Neuronal stem cell (in vitro differentiated cells): ENCODE measurements at regions not wholly inside any gene's neighbourhood (a gene's known extent, or its start where the extent isn't known, plus 50 kb on each side); places are given as distances from the start of the nearest gene placed in this dataset.

Experiments
- DNase-seq: peaks from one replicate; pipeline ENCODE4 v3.0.0-alpha.2; 2013; ENCODE audit warnings: low spot score
- H2AFZ ChIP-seq: one replicate; pipeline ENCODE4 v1.6.1; 2013; ENCODE audit warnings: mild to moderate bottlenecking, low read length, inconsistent platforms
- H2AK5ac ChIP-seq: 2 replicates; pipeline ENCODE4 v1.6.1; 2013; ENCODE audit warnings: low read depth, mild to moderate bottlenecking, inconsistent platforms, low read length, moderate library complexity, mixed read lengths
- H2BK120ac ChIP-seq: 2 replicates; pipeline ENCODE4 v1.6.1; 2013; ENCODE audit warnings: low read depth, mild to moderate bottlenecking, inconsistent platforms, low read length, moderate library complexity, mixed read lengths
- H2BK12ac ChIP-seq: one replicate; pipeline ENCODE4 v1.6.1; 2013; ENCODE audit warnings: low read length, inconsistent platforms
- H2BK15ac ChIP-seq: 2 replicates; pipeline ENCODE4 v1.6.1; 2013; ENCODE audit warnings: mild to moderate bottlenecking, low read length, inconsistent platforms, mixed read lengths
- H2BK5ac ChIP-seq: one replicate; pipeline ENCODE4 v1.6.1; 2013; ENCODE audit warnings: inconsistent platforms, mild to moderate bottlenecking, low read length, moderate library complexity
- H3K14ac ChIP-seq: one replicate; pipeline ENCODE4 v1.6.1; 2013; ENCODE audit warnings: low read length, inconsistent platforms
- H3K18ac ChIP-seq: 2 replicates; pipeline ENCODE4 v1.6.1; 2013; ENCODE audit warnings: low read length, inconsistent platforms
- H3K23ac ChIP-seq: 2 replicates; pipeline ENCODE4 v1.6.1; 2013; ENCODE audit warnings: low read depth, mild to moderate bottlenecking, mixed read lengths, low read length, inconsistent platforms; ENCODE audit not compliant: poor library complexity
- H3K27ac ChIP-seq: replicated peaks from 3 replicates; pipeline ENCODE4 v1.5.1; 2013; ENCODE audit warnings: low read length, inconsistent platforms
- H3K27me3 ChIP-seq, 3 experiments: 2 replicates each; pipeline ENCODE4 v1.6.1; 2013; ENCODE audit warnings: low read length in 3 of 3, mild to moderate bottlenecking in 2 of 3, inconsistent platforms in 1 of 3, low read depth in 1 of 3, mixed read lengths in 1 of 3, moderate library complexity in 1 of 3; ENCODE audit not compliant: control insufficient read depth in 3 of 3, insufficient read depth in 3 of 3
- H3K36me3 ChIP-seq, 2 donors: replicated peaks in 1 of 2; 2 replicates each; pipeline ENCODE4 v1.6.1; 2013; ENCODE audit warnings: low read length in 2 of 2; ENCODE audit not compliant: control insufficient read depth in 2 of 2, insufficient read depth in 2 of 2
- H3K4ac ChIP-seq: 2 replicates; pipeline ENCODE4 v1.6.1; 2013; ENCODE audit warnings: inconsistent platforms, mild to moderate bottlenecking, low read length, moderate library complexity
- H3K4me1 ChIP-seq, 2 donors: 1 replicate in 1 of 2; 2 replicates in 1 of 2; pipeline ENCODE4 v1.6.1; 2013; ENCODE audit warnings: low read length in 2 of 2, low read depth in 1 of 2; ENCODE audit not compliant: control insufficient read depth in 2 of 2, insufficient read depth in 1 of 2
- H3K4me2 ChIP-seq: one replicate; pipeline ENCODE4 v1.6.1; 2013; ENCODE audit warnings: mild to moderate bottlenecking, low read length, inconsistent platforms; ENCODE audit not compliant: insufficient read depth, poor library complexity, severe bottlenecking
- H3K4me3 ChIP-seq, 2 donors: 2 replicates each; pipeline ENCODE4 v1.5.1; 2013; ENCODE audit warnings: low read length in 2 of 2, mild to moderate bottlenecking in 2 of 2, inconsistent platforms in 1 of 2, moderate library complexity in 1 of 2
- H3K79me1 ChIP-seq: one replicate; pipeline ENCODE4 v1.6.1; 2013; ENCODE audit warnings: low read depth, mild to moderate bottlenecking, inconsistent platforms, low read length, moderate library complexity
- H3K9ac ChIP-seq: one replicate; pipeline ENCODE4 v1.6.1; 2013; ENCODE audit warnings: mild to moderate bottlenecking, low read depth, low read length, inconsistent platforms; ENCODE audit not compliant: poor library complexity
- H3K9me3 ChIP-seq, 2 donors: replicated peaks in 1 of 2; 2 replicates each; pipeline versions ENCODE3 to v1.6.1; 2013; ENCODE audit warnings: low read length in 2 of 2, mild to moderate bottlenecking in 2 of 2, inconsistent platforms in 1 of 2, low read depth in 1 of 2, mixed read lengths in 1 of 2, moderate library complexity in 1 of 2; ENCODE audit not compliant: control insufficient read depth in 2 of 2, insufficient read depth in 1 of 2
- H4K8ac ChIP-seq: one replicate; pipeline ENCODE4 v1.6.1; 2013; ENCODE audit warnings: low read depth, mild to moderate bottlenecking, inconsistent platforms, low read length, moderate library complexity
- H4K91ac ChIP-seq: one replicate; pipeline ENCODE4 v1.6.1; 2013; ENCODE audit warnings: low read length, low read depth, mild to moderate bottlenecking, inconsistent platforms; ENCODE audit not compliant: poor library complexity
- WGBS, 2 donors: extraction: QIAGEN DNeasy Blood & Tissue Kit; methylation state at CpG; one replicate each; pipeline ENCODE4 v1.1.7; 2013; ENCODE audit warnings: missing lambda C conversion rate in 2 of 2, mixed read lengths in 1 of 2; ENCODE audit not compliant: insufficient read length in 2 of 2, insufficient replicate concordance in 1 of 2; ENCODE audit errors: extremely low coverage in 2 of 2; 5-methylcytosine and 5-hydroxymethylcytosine counted together

- H3K23ac ChIP-seq = no peak overlapping the region
Observed at GRCh38 chr6:113358063-113358583, 499.0 kb upstream of the MARCKS start.

GRCh38 chr6:113359155-113360140 lies 497.7 kb upstream of the MARCKS start:
- Histone ChIP-seq H2BK12ac (no peak overlapping the region), H3K4me2 (no peak overlapping the region), H3K9me3 (no peaks in the 10 kb centered on the region), H2BK120ac (no peak overlapping the region), H2BK15ac (no peak overlapping the region), H3K4me3 (no peak overlapping the region), H3K23ac (no peak overlapping the region), H3K79me1 (no peaks in the 10 kb centered on the region), H3K36me3 (no peaks in the 10 kb centered on the region), H3K27me3 (no peaks in the 10 kb centered on the region), H2BK5ac (no peak overlapping the region), H4K8ac (no peak overlapping the region), H3K14ac (no peak overlapping the region), H3K27ac (peak overlapping the region; percentile 41), H4K91ac (no peak overlapping the region), H2AFZ (peak overlapping the region; percentile 82), H3K18ac (peak overlapping the region; percentile 67), H3K9ac (no peak overlapping the region), H3K4me1 (peaks cover 9 to 17% of the 10 kb centered on the region in 2 donors), H3K4ac (no peak overlapping the region), H2AK5ac (no peak overlapping the region)
- WGBS, 2 donors = no CpG with 5 or more reads among the region's 5 CpGs
- DNase-seq = no peak

More at GRCh38 chr6:113358063-113358583, 499.0 kb upstream of the MARCKS start:
- Histone ChIP-seq H3K9ac (no peak overlapping the region), H3K4me2 (no peak overlapping the region), H2AFZ (no peak overlapping the region), H4K8ac (no peak overlapping the region), H3K27me3 (no peaks in the 10 kb centered on the region), H3K14ac (no peak overlapping the region), H3K9me3 (no peaks in the 10 kb centered on the region), H3K79me1 (no peaks in the 10 kb centered on the region), H3K18ac (no peak overlapping the region), H3K4ac (no peak overlapping the region), H2AK5ac (no peak overlapping the region), H2BK12ac (no peak overlapping the region), H3K4me3 (no peak overlapping the region), H3K36me3 (no peaks in the 10 kb centered on the region), H3K4me1 (peaks cover 9 to 17% of the 10 kb centered on the region in 2 donors), H2BK5ac (no peak overlapping the region), H2BK15ac (no peak overlapping the region), H2BK120ac (no peak overlapping the region), H4K91ac (no peak overlapping the region), H3K27ac (no peak overlapping the region)
- no peak for DNase-seq
- WGBS, 2 donors = no CpG with 5 or more reads among the region's 3 CpGs

- no peaks in the 10 kb centered on the region for H3K27me3 ChIP-seq
- no peak overlapping the region for H3K4me2 ChIP-seq
- H2BK5ac ChIP-seq = no peak overlapping the region
- no peak overlapping the region for H3K4me3 ChIP-seq
- peaks cover 9 to 17% of the 10 kb centered on the region in 2 donors for H3K4me1 ChIP-seq
- H4K8ac ChIP-seq = no peak overlapping the region
- no peak overlapping the region for H3K9ac ChIP-seq
- no peak overlapping the region for H2BK12ac ChIP-seq
- no peak overlapping the region for H3K23ac ChIP-seq
- peak overlapping the region; percentile 67 for H2AFZ ChIP-seq
- H3K4ac ChIP-seq = no peak overlapping the region
- H3K36me3 ChIP-seq = no peaks in the 10 kb centered on the region
- no peak overlapping the region for H4K91ac ChIP-seq
- DNase-seq = no peak
- no peak overlapping the region for H2BK15ac ChIP-seq
- no peak overlapping the region for H3K18ac ChIP-seq
- no peak overlapping the region for H3K27ac ChIP-seq
- H2BK120ac ChIP-seq = no peak overlapping the region
- H2AK5ac ChIP-seq = no peak overlapping the region
- WGBS, 2 donors = no CpG with 5 or more reads among the region's 8 CpGs
- no peak overlapping the region for H3K14ac ChIP-seq
- no peaks in the 10 kb centered on the region for H3K79me1 ChIP-seq
- no peaks in the 10 kb centered on the region for H3K9me3 ChIP-seq
Observed at GRCh38 chr6:113361014-113361645, 496.0 kb upstream of the MARCKS start.
